IPS DF 4.7 (cell line): ENCODE measurements at regions not wholly inside any gene's neighbourhood (a gene's known extent, or its start where the extent isn't known, plus 50 kb on each side); places are given as distances from the start of the nearest gene placed in this dataset.

ENCODE experiments used
- DNase-seq: peaks from one replicate; pipeline ENCODE4 v3.0.0-alpha.2; 2013; ENCODE audit warnings: low spot score; ENCODE audit errors: extremely low read depth

- DNase-seq, result no peak
Observed at GRCh38 chr9:107637421-107638420, 148.2 kb upstream of the KLF4 start.

DNA sequence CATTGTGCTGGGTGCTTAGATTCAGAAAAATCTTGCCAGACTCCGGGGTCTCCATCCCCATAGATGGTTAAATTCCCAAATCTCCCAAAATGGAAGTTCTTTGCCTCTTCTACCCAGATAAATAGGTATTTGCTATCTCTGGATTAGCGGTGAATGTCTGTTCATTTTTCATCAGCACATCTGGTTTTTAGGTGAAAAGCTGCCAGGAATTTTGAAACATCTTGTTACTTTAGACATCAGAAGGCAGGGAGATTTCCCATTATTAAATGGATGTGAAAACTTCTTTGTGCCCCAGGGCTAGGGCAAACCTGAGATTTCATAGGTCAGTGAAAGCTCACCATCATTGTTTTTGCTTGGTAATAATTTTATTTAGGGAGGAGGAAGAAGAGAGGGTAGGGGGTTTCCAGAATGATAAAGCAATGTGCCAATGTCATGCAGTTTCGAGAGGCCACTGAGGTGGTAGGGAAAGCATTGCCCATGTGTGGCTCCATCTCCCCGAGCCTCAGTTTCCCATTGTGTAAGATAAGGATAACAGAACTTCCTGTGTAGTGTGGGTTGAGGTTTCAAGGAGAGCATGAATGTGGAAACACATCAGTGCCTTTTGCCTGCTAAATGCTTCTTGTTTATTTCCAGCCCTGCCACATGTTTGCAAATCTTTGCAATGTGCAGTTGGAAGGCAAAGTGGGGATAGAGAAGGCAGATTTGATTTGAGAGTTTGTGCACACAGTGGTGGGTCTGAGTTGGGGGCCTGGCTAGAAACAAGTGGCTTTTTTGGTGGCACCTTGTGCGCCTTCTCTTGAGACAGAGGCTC lies 147.2 kb upstream of the KLF4 start:
- no peak for DNase-seq

DNA sequence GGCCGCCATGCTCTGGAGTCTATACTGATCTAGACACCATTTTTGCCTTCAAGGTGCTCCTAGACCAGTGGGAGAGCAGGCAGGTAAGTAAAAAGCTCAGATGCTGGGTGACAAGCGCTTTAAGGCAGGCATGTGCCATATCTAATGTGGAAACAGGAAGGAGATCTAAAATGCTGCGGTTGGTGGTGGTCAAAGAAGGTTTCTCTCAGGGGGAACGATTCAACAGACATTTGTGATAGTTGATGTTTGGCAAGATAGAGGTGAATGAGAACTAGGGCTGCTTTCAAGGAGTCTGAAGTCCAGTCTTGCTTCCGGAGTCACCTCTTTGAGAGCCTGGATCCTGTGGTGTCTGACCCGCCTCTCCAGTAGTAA lies 146.2 kb upstream of the KLF4 start:
- no peak for DNase-seq

DNA sequence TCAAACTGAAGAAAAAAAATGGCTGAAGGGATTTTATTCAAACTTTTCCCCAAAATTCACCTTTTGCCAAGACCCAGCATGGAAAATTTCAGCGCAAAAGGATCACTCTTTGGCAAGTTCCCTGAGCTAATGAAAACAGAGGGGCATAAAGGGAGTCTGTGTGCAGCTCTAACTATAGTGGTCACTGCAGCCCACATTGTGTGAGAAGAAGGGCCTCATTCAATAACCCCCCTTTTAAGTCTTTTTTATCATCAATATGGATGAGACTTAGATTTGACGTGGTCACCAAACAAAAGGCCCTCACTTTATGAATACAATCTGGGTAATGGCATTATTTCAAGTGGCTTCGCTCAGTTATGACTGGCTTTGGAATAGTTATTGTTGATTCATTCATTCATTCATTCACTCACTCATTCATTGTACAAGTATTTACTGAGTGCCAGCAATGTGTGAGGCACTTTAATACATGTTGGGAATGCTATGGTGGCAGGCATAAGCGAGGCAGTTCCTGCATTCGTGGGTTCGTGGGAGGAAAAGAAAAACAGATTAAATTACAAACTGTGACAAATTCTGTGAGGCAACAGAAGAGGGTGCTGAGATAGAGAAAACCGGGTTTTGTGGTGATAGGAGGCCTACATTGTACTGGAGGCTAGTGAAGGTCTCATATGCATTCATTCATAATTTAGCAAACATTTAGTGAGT lies 145.7 kb upstream of the KLF4 start:
- no peak for DNase-seq

- no peak for DNase-seq
Observed at GRCh38 chr9:107633406-107633805, 143.8 kb upstream of the KLF4 start.

GRCh38 chr9:107632661-107633060 lies 143.1 kb upstream of the KLF4 start:
- no peak for DNase-seq

DNA sequence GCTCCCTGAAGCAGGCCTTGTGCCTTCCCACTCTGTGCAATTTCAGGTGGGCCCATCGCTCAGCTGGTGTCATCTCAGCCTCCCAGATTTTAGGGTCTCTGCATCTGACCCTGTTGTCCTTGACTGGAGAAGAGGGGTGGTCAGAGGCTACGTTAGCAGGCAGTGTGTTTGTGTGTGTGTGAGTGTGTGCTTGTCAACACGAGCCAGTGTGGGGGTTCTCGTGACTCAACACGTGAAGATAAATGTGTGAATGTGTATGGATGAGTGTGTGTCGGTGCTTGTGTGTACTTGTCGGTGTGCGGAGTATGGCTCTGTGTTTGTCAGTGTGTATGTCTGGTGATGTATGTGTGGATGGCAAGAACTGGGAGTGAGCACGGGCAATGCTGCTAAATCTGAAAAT lies 142.6 kb upstream of the KLF4 start:
- no peak for DNase-seq

DNA sequence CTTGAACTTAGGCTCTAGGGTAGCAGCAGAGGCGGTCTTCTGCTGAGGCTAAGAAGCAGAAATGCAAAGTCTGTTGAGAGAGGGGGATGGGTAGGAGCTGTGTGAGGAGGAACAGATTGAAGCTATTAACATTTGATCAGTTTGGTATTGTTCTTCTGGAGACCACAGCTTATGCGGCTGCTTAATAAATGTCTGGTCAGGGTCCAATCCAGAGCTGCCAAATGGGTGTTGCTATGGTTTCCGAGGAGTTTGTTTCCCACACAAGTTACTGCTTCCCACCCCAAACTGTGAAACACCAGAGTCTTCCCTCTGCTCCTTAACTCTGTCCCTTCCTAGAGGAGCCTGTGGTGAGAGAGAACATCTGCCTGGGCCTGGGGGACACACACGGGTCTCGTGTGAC lies 142.2 kb upstream of the KLF4 start:
- no peak for DNase-seq

- DNase-seq, result no peak
Observed at GRCh38 chr9:107630156-107630555, 140.6 kb upstream of the KLF4 start.

DNA sequence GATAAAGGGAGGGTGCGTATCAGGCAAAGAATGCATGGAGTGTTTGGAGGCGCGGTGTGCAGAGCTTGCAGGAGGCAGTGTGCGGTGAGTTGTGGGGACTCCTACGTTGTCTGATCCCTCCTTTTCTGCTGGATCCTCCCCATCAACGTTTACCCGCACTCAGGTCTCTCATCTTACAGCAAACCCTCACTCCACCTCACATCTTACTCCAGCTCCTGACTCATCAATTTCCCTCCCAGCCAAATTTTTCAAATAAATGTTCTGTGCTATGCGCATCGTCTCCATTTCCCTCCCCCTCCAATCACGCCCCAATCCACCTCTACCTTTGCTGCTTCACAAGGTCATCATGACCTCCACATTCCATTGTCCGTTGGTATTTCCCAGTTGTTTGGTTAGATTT lies 138.9 kb upstream of the KLF4 start:
- no peak for DNase-seq

DNA sequence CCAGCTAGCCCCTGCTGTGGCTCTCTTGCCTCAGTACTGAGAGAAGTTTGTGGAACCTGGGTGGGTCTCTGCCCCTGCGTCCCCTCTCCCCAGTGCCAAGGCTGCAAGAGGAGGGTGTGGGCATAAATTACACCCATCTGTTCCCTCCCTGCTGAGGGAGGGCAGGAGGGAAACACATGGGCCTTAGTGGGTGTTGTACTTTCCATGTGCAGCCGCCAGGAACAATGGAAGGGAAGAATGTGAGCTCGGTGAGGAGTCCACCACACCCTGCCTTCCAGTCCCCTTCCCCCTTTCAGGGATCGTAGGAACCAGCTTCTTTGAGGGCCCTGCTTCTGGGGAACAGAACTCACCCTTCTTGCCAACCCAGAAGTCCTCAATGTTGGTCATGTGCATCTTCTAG lies 138.2 kb upstream of the KLF4 start:
- no peak for DNase-seq

GRCh38 chr9:107626118-107626517 lies 136.5 kb upstream of the KLF4 start:
- DNase-seq, result no peak

DNA sequence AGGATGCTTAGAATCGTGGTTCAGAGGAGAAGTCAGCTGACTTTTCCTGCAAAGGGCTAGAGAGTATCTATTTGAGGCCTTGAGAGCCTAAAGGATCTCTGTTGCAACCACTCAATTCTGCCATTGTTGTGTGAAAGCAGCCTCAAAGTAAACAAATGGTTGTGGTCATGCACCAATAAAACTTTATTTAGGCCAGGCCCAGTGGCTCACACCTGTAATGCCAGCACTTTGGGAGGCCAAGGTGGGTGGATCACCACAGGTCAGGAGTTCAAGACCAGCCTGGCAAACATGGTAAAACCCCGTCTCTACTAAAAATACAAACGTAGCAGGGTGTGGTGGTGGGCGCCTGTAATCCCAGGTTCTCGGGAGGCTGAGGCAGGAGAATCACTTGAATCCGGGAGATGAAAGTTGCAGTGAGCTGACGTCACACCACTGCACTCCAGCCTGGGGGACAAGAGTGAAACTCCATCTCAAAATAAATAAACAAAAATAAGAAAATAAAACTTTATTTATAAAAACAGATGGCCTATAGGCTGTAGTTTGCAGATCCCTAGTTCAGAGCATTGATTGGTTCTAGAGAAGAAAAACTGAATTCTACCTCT lies 135.9 kb upstream of the KLF4 start:
- DNase-seq, result no peak

DNA sequence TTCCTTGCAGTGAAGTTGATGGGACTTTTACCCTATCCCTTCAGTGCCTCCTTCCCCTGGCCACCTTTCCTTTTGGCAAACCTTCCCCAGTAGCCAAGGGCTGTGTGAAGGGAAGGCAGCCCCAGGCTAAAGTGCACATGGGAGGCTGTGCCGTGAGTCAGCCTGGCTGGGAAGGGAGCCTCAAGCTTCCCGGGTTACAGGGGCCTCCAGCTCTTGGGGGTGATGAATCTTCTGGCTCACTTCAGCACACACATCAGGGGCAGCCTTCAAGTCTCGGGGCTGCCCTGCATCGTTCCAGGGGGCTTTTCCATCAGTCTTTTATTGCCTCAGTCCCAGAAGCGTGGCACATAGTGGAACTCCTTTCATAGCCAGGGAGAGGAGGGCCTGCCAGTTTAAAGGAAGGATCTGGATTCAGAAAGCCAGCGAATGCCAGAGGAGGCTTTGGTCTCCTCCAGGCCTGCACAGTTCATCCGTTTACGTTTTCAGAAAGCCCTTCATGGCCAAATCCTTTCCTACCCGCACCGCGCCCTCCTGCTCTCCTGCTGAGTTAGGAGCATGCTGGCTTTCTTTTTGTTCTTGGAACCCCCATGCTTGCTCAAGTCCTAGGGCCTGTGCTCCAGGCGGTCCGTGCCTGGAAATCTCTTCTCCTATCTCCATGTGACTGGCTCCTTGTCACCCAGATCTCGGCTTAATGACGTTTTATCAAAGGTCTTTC lies 134.8 kb upstream of the KLF4 start:
- no peak for DNase-seq

GRCh38 chr9:107621436-107621835 lies 131.9 kb upstream of the KLF4 start:
- DNase-seq, result no peak

DNA sequence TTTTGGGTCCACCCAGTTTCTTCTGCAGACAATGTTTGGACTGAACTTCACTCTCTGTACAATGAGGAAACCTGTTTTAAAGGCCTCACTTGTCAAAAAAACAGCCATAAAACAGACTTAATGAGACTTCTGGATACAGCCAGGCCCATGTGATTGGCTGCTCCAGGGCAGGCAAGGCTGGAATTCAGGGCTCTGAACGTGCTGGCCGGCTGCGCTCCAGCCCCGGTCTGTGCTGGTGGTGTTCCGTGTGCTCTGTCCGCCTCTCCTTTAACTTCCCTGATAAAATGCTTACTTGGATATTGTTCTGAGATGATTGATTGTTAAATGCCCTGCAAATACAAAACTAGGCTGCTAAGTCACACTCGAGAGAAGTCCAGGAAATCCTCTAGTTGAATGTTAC lies 131.2 kb upstream of the KLF4 start:
- no peak for DNase-seq

DNA sequence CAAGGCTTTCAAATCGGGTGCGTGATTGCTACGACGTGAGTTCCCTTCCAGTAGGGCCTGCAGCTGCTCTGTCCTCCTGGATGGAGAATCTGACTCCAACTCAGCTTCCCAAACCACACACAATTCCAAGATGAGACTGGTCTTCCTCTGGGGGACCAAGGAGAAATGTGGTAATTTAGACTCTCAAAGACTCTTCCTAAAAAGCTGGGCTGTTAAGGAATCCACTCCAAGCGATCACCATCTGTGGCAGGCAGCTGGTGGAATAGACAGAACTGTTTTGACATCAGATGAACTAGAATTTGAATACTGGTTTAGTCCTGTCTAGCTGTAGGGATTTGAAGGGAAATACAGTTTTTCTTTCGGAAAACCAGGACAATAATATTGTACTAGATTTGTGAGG lies 130.7 kb upstream of the KLF4 start:
- no peak for DNase-seq

DNA sequence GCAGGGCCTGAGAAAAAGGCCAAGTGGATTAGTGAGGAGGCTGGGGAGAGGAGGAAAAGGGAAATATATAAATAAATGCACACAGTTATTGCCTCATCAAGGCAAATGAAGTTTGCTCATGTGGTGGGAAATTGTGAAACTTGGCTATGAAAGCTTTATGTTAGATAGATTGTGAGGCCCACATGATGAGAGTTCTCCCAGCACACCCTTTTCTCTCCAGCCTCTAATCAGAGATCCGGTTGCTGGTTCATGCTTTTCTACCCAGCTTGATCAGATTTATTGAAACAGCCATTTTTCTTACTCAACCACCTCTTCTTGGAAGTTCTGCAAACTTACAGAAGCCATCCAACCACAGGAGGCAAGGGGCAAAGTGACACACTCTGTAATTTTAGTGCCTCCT lies 125.8 kb upstream of the KLF4 start:
- DNase-seq, result no peak

DNA sequence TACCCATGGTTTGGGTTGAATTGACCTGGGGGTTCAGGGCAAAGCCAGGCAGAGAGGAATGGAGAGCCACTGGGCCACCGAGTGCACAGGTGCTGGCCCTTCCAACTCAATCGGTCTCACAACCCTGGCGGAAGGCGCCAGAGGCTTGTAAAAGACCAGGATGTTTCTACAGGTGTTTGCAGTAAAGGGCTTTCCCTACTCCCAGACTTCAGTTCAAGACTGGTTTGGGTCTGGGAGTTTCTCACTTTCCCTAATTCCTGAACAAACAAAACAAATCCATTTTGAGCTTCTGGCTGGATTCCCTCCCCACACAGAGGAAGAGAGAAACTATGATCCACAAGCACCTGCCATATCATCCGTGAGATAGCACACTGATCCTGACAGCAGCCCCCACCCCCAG lies 125.2 kb upstream of the KLF4 start:
- no peak for DNase-seq

DNA sequence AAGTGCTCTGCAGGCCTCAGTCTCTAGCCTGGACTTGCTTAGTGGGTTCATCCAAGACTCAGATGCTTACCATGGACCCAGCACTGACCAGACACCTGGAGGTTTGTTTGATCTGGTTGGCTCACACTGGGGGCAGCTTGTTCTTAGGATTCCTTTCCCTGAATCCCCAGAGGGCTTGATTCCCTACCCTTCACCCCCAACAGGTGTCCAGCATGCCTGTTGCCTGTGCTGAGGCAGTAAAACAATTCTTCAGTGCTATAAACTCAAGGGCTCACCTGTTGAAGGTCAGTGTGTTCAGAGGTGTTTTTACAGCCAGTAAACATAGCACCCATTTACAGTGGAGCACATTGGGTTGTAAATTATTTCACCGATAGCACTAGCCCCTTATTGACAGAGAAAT lies 123.8 kb upstream of the KLF4 start:
- no peak for DNase-seq

DNA sequence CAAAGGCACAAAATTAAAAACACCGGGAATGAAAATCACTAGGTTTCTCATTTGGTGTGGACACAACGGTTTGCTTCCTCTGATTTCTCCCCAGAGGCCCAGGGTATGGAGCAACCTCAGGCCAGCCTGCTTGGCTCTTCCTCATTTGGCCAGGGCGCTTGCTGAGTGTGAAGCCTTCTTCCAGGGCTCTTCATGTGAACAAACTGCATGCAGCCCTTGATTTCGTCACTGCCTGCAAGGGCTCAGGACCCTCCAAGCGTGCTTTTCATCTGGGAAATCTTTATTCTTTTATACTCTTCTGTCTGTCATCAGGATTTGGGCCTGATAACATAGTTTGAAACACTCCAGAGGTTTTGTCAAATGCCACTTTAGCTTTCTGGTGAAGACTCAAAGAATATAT lies 122.6 kb upstream of the KLF4 start:
- no peak for DNase-seq
